Gastroesophageal sphincter (tissue), 4 donors: ENCODE measurements at regions not wholly inside any gene's neighbourhood (a gene's known extent, or its start where the extent isn't known, plus 50 kb on each side); places are given as distances from the start of the nearest gene placed in this dataset.
"Not testable (repeated sequence)": the region's sequence is repeated elsewhere in the genome, so short reads cannot be mapped to it uniquely, and the experiment has no call there.

Experiments used
- ATAC-seq: fragments of 150-250 bp; one replicate; pipeline ENCODE4 v1.9.1; 2016; ENCODE audit warnings: mild to moderate bottlenecking, moderate library complexity
- H3K27ac ChIP-seq, 4 donors: fragments of 200-600 bp; sonication (generic) in 3 of 4; 1 replicate in 3 of 4; 2 replicates in 1 of 4; pipeline ENCODE4 v1.5.1; 2016 to 2019
- H3K27me3 ChIP-seq: fragments of 200-600 bp; sonication (generic); one replicate; pipeline ENCODE4 v1.5.1; 2019
- H3K36me3 ChIP-seq, 2 donors: fragments of 200-600 bp; sonication (generic); one replicate each; pipeline ENCODE4 v1.5.1; 2019; ENCODE audit warnings: control low read depth in 1 of 2
- H3K4me1 ChIP-seq, 3 donors: fragments of 200-600 bp; sonication (generic); 1 replicate in 2 of 3; 2 replicates in 1 of 3; pipeline ENCODE4 v1.5.1; 2016 to 2019; ENCODE audit warnings: control low read depth in 2 of 3
- H3K4me3 ChIP-seq, 2 donors: fragments of 200-600 bp; sonication (generic); one replicate each; pipeline ENCODE4 v1.5.1; 2019; ENCODE audit warnings: mild to moderate bottlenecking in 1 of 2, moderate library complexity in 1 of 2
- H3K9me3 ChIP-seq, 3 donors: fragments of 200-600 bp; sonication (generic); one replicate each; pipeline ENCODE4 v1.5.1; 2017 to 2019; ENCODE audit warnings: control low read depth in 2 of 3
- CTCF ChIP-seq, 4 experiments: fragments of 200-600 bp in 2 of 4; fragments of 450-650 bp in 2 of 4; sonication (generic) in 1 of 4; IDR thresholded peaks; one replicate each; pipeline ENCODE4 v1.5.1; 2017 to 2019; ENCODE audit warnings: antibody characterized with exemption in 4 of 4, mild to moderate bottlenecking in 2 of 4, moderate library complexity in 2 of 4
- EP300 ChIP-seq: sonication (generic); formaldehyde crosslinking; IDR thresholded peaks from one replicate; pipeline ENCODE4 v1.6.1; 2017; ENCODE audit warnings: antibody characterized with exemption, mild to moderate bottlenecking
- POLR2A ChIP-seq, 2 donors: fragments of 450-650 bp; IDR thresholded peaks; one replicate each; pipeline ENCODE4 v1.6.1; 2017; ENCODE audit warnings: antibody characterized with exemption in 2 of 2, mild to moderate bottlenecking in 2 of 2, moderate library complexity in 1 of 2
- POLR2AphosphoS5 ChIP-seq: sonication (generic); formaldehyde crosslinking; IDR thresholded peaks from one replicate; pipeline ENCODE4 v1.6.1; 2017; ENCODE audit warnings: antibody characterized with exemption
- WGBS, 2 donors: methylation state at CpG; one replicate each; pipeline ENCODE4 v1.1.5; 2018; ENCODE audit warnings: low coverage in 1 of 2; 5-methylcytosine and 5-hydroxymethylcytosine counted together

GRCh38 chr7:118858651-118859149, 634.2 kb downstream of the ANKRD7 start:
- Histone ChIP-seq H3K36me3 (no peaks in the 10 kb centered on the region), H3K4me3 (peak overlapping the region in 1 of 2 donors; percentile 47), H3K27ac (no peak overlapping the region), H3K27me3 (no peaks in the 10 kb centered on the region), H3K4me1 (no peaks in the 10 kb centered on the region), H3K9me3 (no peaks in the 10 kb centered on the region)
- TF ChIP-seq POLR2AphosphoS5, result no peak
- no peak for ATAC-seq
- 98% methylated on average over 11 of the region's 49 CpGs; no CpG with 5 or more reads in 1 of the 2 donors for WGBS, 2 donors

- Histone ChIP-seq H3K27ac (no peak overlapping the region), H3K4me1 (no peaks in the 10 kb centered on the region), H3K9me3 (no peaks in the 10 kb centered on the region), H3K4me3 (no peak overlapping the region), H3K27me3 (no peaks in the 10 kb centered on the region), H3K36me3 (no peaks in the 10 kb centered on the region)
- ATAC-seq, result no peak
- TF ChIP-seq POLR2A (IDR thresholded peaks at IDR 0.05), result no peak
- no peak for TF ChIP-seq EP300
- TF ChIP-seq CTCF (IDR thresholded peaks at IDR 0.05), result no peak
- TF ChIP-seq POLR2AphosphoS5, result no peak
- WGBS, 2 donors, result 56 to 80% methylated on average over 2 of the region's 2 CpGs
Observed at GRCh38 chr7:118861581-118861980, 637.1 kb downstream of the ANKRD7 start.

- no peak overlapping the region for H3K4me3 ChIP-seq
- H3K27ac ChIP-seq, result no peak overlapping the region
- ATAC-seq, result no peak
- no peaks in the 10 kb centered on the region for H3K27me3 ChIP-seq
- TF ChIP-seq EP300 (no peak), CTCF (IDR thresholded peaks at IDR 0.05) (no peak), POLR2AphosphoS5 (no peak), POLR2A (IDR thresholded peaks at IDR 0.05) (no peak)
- no peaks in the 10 kb centered on the region for H3K4me1 ChIP-seq
- 54 to 82% methylated on average over 1 of the region's 1 CpG for WGBS, 2 donors
- no peaks in the 10 kb centered on the region for H3K9me3 ChIP-seq
- H3K36me3 ChIP-seq, result no peaks in the 10 kb centered on the region
Observed at GRCh38 chr7:118862740-118863139, 638.2 kb downstream of the ANKRD7 start.

- Histone ChIP-seq H3K9me3 (no peaks in the 10 kb centered on the region), H3K36me3 (no peaks in the 10 kb centered on the region), H3K27me3 (no peaks in the 10 kb centered on the region), H3K4me1 (no peaks in the 10 kb centered on the region), H3K27ac (no peak overlapping the region), H3K4me3 (no peak overlapping the region)
- ATAC-seq, result no peak
- WGBS, 2 donors, result 42 to 47% methylated on average over 2 of the region's 2 CpGs
- TF ChIP-seq POLR2AphosphoS5 (no peak), CTCF (IDR thresholded peaks at IDR 0.05) (no peak), EP300 (no peak), POLR2A (IDR thresholded peaks at IDR 0.05) (no peak)
Observed at GRCh38 chr7:118863966-118864365, 639.5 kb downstream of the ANKRD7 start.

GRCh38 chr7:118867860-118868259, 643.4 kb downstream of the ANKRD7 start:
- H3K27ac ChIP-seq, result no peak overlapping the region
- no peak for ATAC-seq
- H3K36me3 ChIP-seq, result no peaks in the 10 kb centered on the region
- H3K4me3 ChIP-seq, result no peak overlapping the region
- H3K4me1 ChIP-seq, result no peaks in the 10 kb centered on the region
- 43 to 46% methylated on average over 3 of the region's 3 CpGs for WGBS, 2 donors
- no peaks in the 10 kb centered on the region for H3K27me3 ChIP-seq
- TF ChIP-seq EP300, result no peak
- TF ChIP-seq POLR2AphosphoS5, result no peak
- TF ChIP-seq POLR2A (IDR thresholded peaks at IDR 0.05), result no peak
- TF ChIP-seq CTCF (IDR thresholded peaks at IDR 0.05), result no peak
- no peaks in the 10 kb centered on the region for H3K9me3 ChIP-seq

- 75% methylated on average over 2 of the region's 2 CpGs for WGBS, 2 donors
- not testable (repeated sequence) for H3K4me3 ChIP-seq, H3K27me3 ChIP-seq, H3K27ac ChIP-seq, ATAC-seq, H3K4me1 ChIP-seq, H3K36me3 ChIP-seq, H3K9me3 ChIP-seq
Observed at GRCh38 chr7:118869141-118869540, 644.6 kb downstream of the ANKRD7 start.
